Uterus (tissue), 3 donors: ENCODE measurements at regions not wholly inside any gene's neighbourhood (a gene's known extent, or its start where the extent isn't known, plus 50 kb on each side); places are given as distances from the start of the nearest gene placed in this dataset.
"Not testable (repeated sequence)": the region's sequence is repeated elsewhere in the genome, so short reads cannot be mapped to it uniquely, and the experiment has no call there.

ENCODE experiments used
- DNase-seq, 2 donors: peaks; one replicate each; pipeline ENCODE4 v3.0.0-alpha.2; 2019 to 2020
- H3K27ac ChIP-seq, 2 donors: fragments of 200-600 bp; sonication (generic); 1 replicate in 1 of 2; 2 replicates in 1 of 2; pipeline ENCODE4 v1.5.1; 2016 to 2018
- H3K27me3 ChIP-seq, 2 donors: fragments of 200-600 bp; sonication (generic); one replicate each; pipeline ENCODE4 v1.5.1; 2018 to 2019; ENCODE audit warnings: control low read depth in 1 of 2
- H3K36me3 ChIP-seq, 2 donors: fragments of 200-600 bp; sonication (generic); one replicate each; pipeline ENCODE4 v1.5.1; 2019; ENCODE audit warnings: control low read depth in 1 of 2
- H3K4me1 ChIP-seq, 2 donors: fragments of 200-600 bp; sonication (generic); one replicate each; pipeline ENCODE4 v1.5.1; 2018 to 2019; ENCODE audit warnings: control low read depth in 1 of 2
- H3K4me3 ChIP-seq, 2 donors: fragments of 200-600 bp; sonication (generic); 1 replicate in 1 of 2; 2 replicates in 1 of 2; pipeline ENCODE4 v1.5.1; 2018 to 2019; ENCODE audit warnings: mild to moderate bottlenecking in 1 of 2
- H3K9me3 ChIP-seq, 2 donors: fragments of 200-600 bp; sonication (generic); one replicate each; pipeline ENCODE4 v1.5.1; 2019; ENCODE audit warnings: control low read depth in 1 of 2
- POLR2A ChIP-seq, 2 donors: fragments of 450-650 bp; IDR thresholded peaks; one replicate each; pipeline ENCODE4 v1.6.1; 2016; ENCODE audit warnings: antibody characterized with exemption in 2 of 2, mild to moderate bottlenecking in 1 of 2, moderate library complexity in 1 of 2
- intact Hi-C: fragments of 100-400 bp; cut with DNase I; formaldehyde crosslinking; loops from one replicate; pipeline ENCODE4 v1.15.1; 2023; ENCODE audit warnings: low total_unique reads
- TF ChIP-seq, protein P1 (sequence below), 4 experiments: fragments of 200-600 bp in 2 of 4; fragments of 450-650 bp in 2 of 4; sonication (generic) in 2 of 4; IDR thresholded peaks; one replicate each; pipeline ENCODE4 v1.5.1; 2016 to 2019; ENCODE audit warnings: antibody characterized with exemption in 4 of 4, mild to moderate bottlenecking in 2 of 4, moderate library complexity in 1 of 4
- donor health status: DM: yes; HTN: yes; CAD: no.

DNA sequence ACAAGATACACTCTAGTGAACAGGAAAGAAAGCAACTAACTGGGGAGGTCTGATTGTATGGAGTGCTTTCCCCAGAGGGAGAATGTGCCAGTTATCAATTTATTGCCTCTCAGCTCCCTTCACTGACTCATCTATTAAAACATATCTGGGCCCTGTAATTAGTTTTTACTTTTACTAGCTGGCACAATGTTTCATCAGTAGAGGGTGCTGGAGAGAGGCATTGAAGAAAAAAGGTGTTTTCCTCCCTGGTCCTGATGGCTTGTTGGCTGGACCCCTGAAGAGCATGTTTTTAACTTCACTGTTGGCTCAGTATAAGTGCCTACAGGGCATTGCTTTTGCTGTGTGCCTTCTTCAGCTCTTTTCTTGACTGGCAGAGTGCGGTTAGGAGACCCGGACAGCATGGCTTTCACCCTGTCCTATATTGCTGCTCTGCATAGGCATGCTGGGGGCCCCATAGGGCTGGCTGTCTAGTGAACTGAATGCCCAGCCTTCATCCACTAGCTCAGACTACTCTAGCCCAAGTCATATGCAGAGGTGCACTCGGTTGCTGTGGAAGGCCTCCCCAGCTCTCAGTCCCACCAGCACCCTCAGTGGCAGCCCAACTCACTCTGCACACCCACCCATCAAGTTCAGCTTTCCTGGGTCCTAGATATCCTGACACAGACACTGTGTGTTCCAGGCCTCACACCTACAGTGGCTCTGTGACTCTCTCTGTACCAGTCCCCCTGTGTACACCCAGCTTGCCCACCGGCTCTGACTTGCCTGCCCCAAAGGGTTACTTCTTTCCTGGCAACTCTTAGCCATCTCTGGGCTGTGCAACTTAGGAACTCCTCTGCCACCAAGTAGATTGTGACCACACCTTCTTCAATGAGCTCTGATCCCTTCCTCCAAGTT is 62.3 kb upstream of the ACYP2 start:
- no peaks in the 10 kb centered on the region for H3K9me3 ChIP-seq
- H3K4me1 ChIP-seq = no peaks in the 10 kb centered on the region
- intact Hi-C loops = no loop called here
- H3K27ac ChIP-seq = no peak overlapping the region
- H3K4me3 ChIP-seq = no peak overlapping the region
- H3K27me3 ChIP-seq = no peaks in the 10 kb centered on the region
- no peak for DNase-seq
- TF ChIP-seq POLR2A (IDR thresholded peaks at IDR 0.05) = no peak
- TF ChIP-seq, protein P1, sequence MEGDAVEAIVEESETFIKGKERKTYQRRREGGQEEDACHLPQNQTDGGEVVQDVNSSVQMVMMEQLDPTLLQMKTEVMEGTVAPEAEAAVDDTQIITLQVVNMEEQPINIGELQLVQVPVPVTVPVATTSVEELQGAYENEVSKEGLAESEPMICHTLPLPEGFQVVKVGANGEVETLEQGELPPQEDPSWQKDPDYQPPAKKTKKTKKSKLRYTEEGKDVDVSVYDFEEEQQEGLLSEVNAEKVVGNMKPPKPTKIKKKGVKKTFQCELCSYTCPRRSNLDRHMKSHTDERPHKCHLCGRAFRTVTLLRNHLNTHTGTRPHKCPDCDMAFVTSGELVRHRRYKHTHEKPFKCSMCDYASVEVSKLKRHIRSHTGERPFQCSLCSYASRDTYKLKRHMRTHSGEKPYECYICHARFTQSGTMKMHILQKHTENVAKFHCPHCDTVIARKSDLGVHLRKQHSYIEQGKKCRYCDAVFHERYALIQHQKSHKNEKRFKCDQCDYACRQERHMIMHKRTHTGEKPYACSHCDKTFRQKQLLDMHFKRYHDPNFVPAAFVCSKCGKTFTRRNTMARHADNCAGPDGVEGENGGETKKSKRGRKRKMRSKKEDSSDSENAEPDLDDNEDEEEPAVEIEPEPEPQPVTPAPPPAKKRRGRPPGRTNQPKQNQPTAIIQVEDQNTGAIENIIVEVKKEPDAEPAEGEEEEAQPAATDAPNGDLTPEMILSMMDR (IDR thresholded peaks at IDR 0.05) = no peak
- H3K36me3 ChIP-seq = no peaks in the 10 kb centered on the region

DNA sequence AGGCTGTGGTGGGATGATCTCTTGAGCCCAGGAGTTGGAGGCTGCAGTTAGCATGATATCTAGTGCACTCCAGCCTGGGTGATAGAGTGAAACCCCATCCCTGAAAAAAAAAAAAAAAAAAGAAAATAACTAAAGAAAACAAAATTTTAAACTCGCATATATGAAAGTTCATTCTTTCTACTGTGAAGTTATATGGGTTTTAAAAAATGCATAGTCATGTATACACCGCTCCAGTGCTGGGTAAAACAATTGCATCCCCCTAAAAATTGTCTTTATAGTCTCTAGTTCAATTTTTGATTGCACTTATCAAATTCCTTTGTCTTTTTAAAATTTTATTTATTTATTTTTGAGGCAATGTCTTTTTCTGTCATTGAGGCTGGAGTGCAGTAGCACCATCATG is 65.0 kb upstream of the ACYP2 start:
- Histone ChIP-seq H3K4me3 (no peak overlapping the region), H3K36me3 (no peaks in the 10 kb centered on the region), H3K9me3 (no peaks in the 10 kb centered on the region), H3K27ac (peak overlapping the region in 1 of 2 donors; percentile 32), H3K27me3 (no peaks in the 10 kb centered on the region), H3K4me1 (no peaks in the 10 kb centered on the region)
- no peak for DNase-seq
- intact Hi-C loops = no loop called here
- no peak for TF ChIP-seq POLR2A (IDR thresholded peaks at IDR 0.05)
- TF ChIP-seq, protein P1 (IDR thresholded peaks at IDR 0.05) = no peak

DNA sequence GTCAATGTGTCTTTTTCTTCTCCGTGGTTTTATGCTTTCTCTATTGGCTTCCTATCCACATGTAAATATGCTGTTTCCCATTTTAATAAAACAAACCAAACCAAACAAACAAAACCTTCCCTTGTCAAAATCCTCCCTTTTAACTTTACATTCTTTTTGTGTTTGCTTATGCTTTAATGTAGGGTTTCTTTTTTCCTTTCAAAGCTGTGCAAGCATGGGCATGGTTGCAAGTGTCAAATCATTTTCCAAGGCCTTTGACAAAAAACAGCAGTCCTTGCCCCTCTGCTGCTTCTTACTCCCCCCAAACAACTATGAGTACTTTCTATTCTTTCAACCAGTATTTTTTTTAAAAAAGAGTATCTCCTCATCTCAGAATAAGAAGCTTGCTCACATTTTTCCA is 66.0 kb upstream of the ACYP2 start:
- no peaks in the 10 kb centered on the region for H3K27me3 ChIP-seq
- H3K4me1 ChIP-seq = no peaks in the 10 kb centered on the region
- DNase-seq = no peak
- H3K9me3 ChIP-seq = no peaks in the 10 kb centered on the region
- TF ChIP-seq, protein P1 (IDR thresholded peaks at IDR 0.05) = no peak
- no peak for TF ChIP-seq POLR2A (IDR thresholded peaks at IDR 0.05)
- H3K4me3 ChIP-seq = no peak overlapping the region
- intact Hi-C loops = no loop called here
- peak overlapping the region in 1 of 2 donors; percentile 32 for H3K27ac ChIP-seq
- H3K36me3 ChIP-seq = no peaks in the 10 kb centered on the region

DNA sequence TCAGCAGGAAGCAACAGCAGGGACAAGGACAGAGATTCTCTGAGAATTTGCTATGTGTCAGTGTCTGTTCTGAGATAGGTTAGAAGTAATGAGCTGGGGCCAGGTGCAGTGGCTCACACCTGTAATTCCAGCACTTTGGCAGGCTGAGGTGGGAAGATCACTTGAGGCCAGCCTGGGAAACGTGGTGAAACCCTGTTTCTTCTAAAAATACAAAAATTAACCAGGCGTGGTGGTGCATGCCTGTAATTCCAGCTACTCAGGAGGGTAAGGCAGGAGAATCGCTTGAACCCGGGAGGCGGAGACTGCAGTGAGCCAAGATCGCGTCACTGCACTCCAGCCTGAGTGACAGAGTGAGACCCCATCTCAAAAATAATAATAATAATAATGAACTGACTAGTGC is 66.5 kb upstream of the ACYP2 start:
- intact Hi-C loops, H3K4me3 ChIP-seq, H3K27me3 ChIP-seq, DNase-seq, H3K4me1 ChIP-seq, H3K9me3 ChIP-seq, H3K36me3 ChIP-seq: not testable (repeated sequence)
- peak overlapping the region in 1 of 2 donors; percentile 32 for H3K27ac ChIP-seq

DNA sequence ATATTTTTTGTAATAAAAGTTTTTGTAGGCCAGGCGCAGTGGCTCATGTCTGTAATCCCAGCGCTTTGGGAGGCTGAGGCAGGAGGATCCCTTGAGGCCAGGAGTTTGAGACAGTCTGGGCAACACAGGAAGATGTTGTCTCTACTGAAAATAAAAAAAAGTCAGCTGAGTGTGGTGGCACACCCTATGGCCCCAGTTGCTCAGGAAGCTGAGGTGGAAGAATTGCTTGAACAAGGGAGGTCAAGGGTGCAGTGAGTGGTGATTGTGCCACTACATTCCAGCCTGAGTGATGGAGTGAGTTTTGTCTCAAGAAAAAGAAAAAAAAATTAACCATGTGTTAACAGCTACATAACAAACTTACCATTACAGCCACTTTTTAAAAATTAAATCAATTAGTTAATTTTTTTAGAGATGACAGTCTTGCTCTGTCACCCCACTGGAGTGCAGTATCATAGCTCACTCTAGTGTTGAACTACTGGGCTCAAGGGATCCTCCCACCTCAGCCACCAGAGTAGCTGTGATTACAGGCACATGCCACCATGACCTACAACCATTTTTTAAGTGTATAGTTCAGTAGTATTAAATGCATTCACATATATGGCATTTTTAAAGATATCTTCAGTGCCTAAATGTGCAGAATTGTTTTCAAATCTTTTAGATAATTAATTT is 67.2 kb upstream of the ACYP2 start:
- no peak for DNase-seq
- no peak overlapping the region for H3K4me3 ChIP-seq
- H3K4me1 ChIP-seq = no peaks in the 10 kb centered on the region
- no peaks in the 10 kb centered on the region for H3K36me3 ChIP-seq
- no peaks in the 10 kb centered on the region for H3K9me3 ChIP-seq
- intact Hi-C loops = no loop called here
- TF ChIP-seq, protein P1 (IDR thresholded peaks at IDR 0.05) = no peak
- TF ChIP-seq POLR2A (IDR thresholded peaks at IDR 0.05) = no peak
- H3K27me3 ChIP-seq = no peaks in the 10 kb centered on the region
- H3K27ac ChIP-seq = no peak overlapping the region
